SK-N-SH (cell line): ENCODE measurements at regions not wholly inside any gene's neighbourhood (a gene's known extent, or its start where the extent isn't known, plus 50 kb on each side); places are given as distances from the start of the nearest gene placed in this dataset.

Experiments used
- CTCF ChIA-PET: fragments of 300-600, 350-600 bp; formaldehyde crosslinking; extraction: SDS; loops from one replicate; lab custom pipeline; 2021; lab: Yijun Ruan, JAX
- POLR2A ChIA-PET: fragments of 350-600 bp; sonication (Branson Sonifier 250); formaldehyde crosslinking; extraction: SDS; loops from one replicate; lab custom pipeline; 2020; ENCODE audit warnings: antibody characterized with exemption, inconsistent platforms; lab: Yijun Ruan, JAX
- DNase-seq: peaks from one replicate; pipeline ENCODE4 v3.0.0; 2012
- H2AFZ ChIP-seq: fragments of 200-600 bp; sonication (generic); 2 replicates; pipeline ENCODE4 v1.8.1; 2016; ENCODE audit warnings: antibody characterized with exemption, mild to moderate bottlenecking, low read depth
- H3F3A ChIP-seq: fragments of 200-600 bp; sonication (generic); replicated peaks from 2 replicates; pipeline ENCODE3; 2016; ENCODE audit warnings: antibody characterized with exemption, mild to moderate bottlenecking; ENCODE audit not compliant: insufficient read depth
- H3K27ac ChIP-seq, 2 experiments: fragments of 200-500 bp in 1 of 2; fragments of 200-600 bp in 1 of 2; sonication (Bioruptor generic) in 1 of 2; sonication (generic), shearing (Covaris generic) in 1 of 2; 2 replicates each; pipeline versions ENCODE4 v1.5.1 to v1.6.1; 2014 to 2016; ENCODE audit warnings: low read depth in 2 of 2, inconsistent platforms in 1 of 2, low read length in 1 of 2, mild to moderate bottlenecking in 1 of 2, mixed read lengths in 1 of 2
- H3K27me3 ChIP-seq: fragments of 200-600 bp; sonication (generic), shearing (Covaris generic); 2 replicates; pipeline ENCODE4 v1.6.1; 2016; ENCODE audit warnings: mixed run types; ENCODE audit not compliant: insufficient read depth
- H3K36me3 ChIP-seq, 2 experiments: fragments of 200-500 bp in 1 of 2; fragments of 200-600 bp in 1 of 2; sonication (Bioruptor generic) in 1 of 2; sonication (generic) in 1 of 2; replicated peaks in 1 of 2; 2 replicates each; pipeline versions ENCODE3 to v1.5.1; 2014 to 2016; ENCODE audit warnings: low read length in 1 of 2, mild to moderate bottlenecking in 1 of 2; ENCODE audit not compliant: insufficient read depth in 2 of 2, control insufficient read depth in 1 of 2
- H3K4me1 ChIP-seq, 2 experiments: fragments of 200-500 bp in 1 of 2; fragments of 200-600 bp in 1 of 2; sonication (Bioruptor generic) in 1 of 2; sonication (generic), shearing (Covaris generic) in 1 of 2; 2 replicates each; pipeline versions ENCODE4 v1.5.1 to v1.6.1; 2014 to 2016; ENCODE audit warnings: low read depth in 1 of 2, low read length in 1 of 2, mixed run types in 1 of 2; ENCODE audit not compliant: insufficient read depth in 2 of 2, control insufficient read depth in 1 of 2
- H3K4me2 ChIP-seq: fragments of 200-600 bp; sonication (generic), shearing (Covaris generic); 2 replicates; pipeline ENCODE4 v1.6.1; 2017; ENCODE audit warnings: mixed run types
- H3K4me3 ChIP-seq, 2 experiments: fragments of 200-500 bp in 1 of 2; fragments of 200-600 bp in 1 of 2; sonication (Bioruptor generic) in 1 of 2; sonication (generic), shearing (Covaris generic) in 1 of 2; 2 replicates each; pipeline versions ENCODE4 v1.5.1 to v1.8.1; 2014 to 2016; ENCODE audit warnings: low read depth in 2 of 2, inconsistent platforms in 1 of 2, low read length in 1 of 2, mild to moderate bottlenecking in 1 of 2, mixed read lengths in 1 of 2, moderate library complexity in 1 of 2
- H3K79me2 ChIP-seq: fragments of 200-600 bp; sonication (generic); 2 replicates; pipeline ENCODE4 v1.8.1; 2017; ENCODE audit warnings: mild to moderate bottlenecking; ENCODE audit not compliant: insufficient read depth
- H3K9ac ChIP-seq: fragments of 200-600 bp; sonication (generic); 2 replicates; pipeline ENCODE4 v1.6.1; 2017; ENCODE audit warnings: mixed run types
- H3K9me2 ChIP-seq: fragments of 200-600 bp; sonication (generic); 2 replicates; pipeline ENCODE4 v1.6.1; 2017; ENCODE audit warnings: mixed run types
- H3K9me3 ChIP-seq: fragments of 200-600 bp; sonication (generic); 2 replicates; pipeline ENCODE4 v1.6.1; 2017; ENCODE audit warnings: mixed run types, mild to moderate bottlenecking, moderate library complexity
- H4K20me1 ChIP-seq: fragments of 200-600 bp; sonication (generic); 2 replicates; pipeline ENCODE4 v1.6.1; 2017; ENCODE audit warnings: mild to moderate bottlenecking, mixed run types; ENCODE audit not compliant: insufficient read depth
- ELF1 ChIP-seq: IDR thresholded peaks from 2 replicates; pipeline ENCODE4 v1.4.0; 2012
- FOXJ3 ChIP-seq: sonication (generic); formaldehyde crosslinking; IDR thresholded peaks from 2 replicates; pipeline ENCODE4 v1.5.1; 2020; ENCODE audit warnings: mild to moderate bottlenecking, missing genetic modification reagents
- FOXM1 ChIP-seq: IDR thresholded peaks from 2 replicates; pipeline ENCODE4 v1.4.0; 2012; ENCODE audit warnings: low read depth, mild to moderate bottlenecking
- GABPA ChIP-seq: IDR thresholded peaks from 2 replicates; pipeline ENCODE4 v1.4.0; 2012; ENCODE audit warnings: low read depth, mild to moderate bottlenecking
- GATA2 ChIP-seq: sonication (generic); formaldehyde crosslinking; IDR thresholded peaks from 2 replicates; pipeline ENCODE4 v1.5.0; 2020; ENCODE audit warnings: mild to moderate bottlenecking, missing genetic modification reagents
- JUND ChIP-seq: IDR thresholded peaks from 2 replicates; pipeline ENCODE4 v1.4.0; 2012
- MXI1 ChIP-seq: IDR thresholded peaks from 2 replicates; pipeline ENCODE4 v1.6.1; 2012; ENCODE audit warnings: mild to moderate bottlenecking, low read depth, low read length, improper control_type of control experiment
- NFIC ChIP-seq: IDR thresholded peaks from 2 replicates; pipeline ENCODE4 v1.4.0; 2012; ENCODE audit warnings: borderline replicate concordance
- POLR2AphosphoS5 ChIP-seq: IDR thresholded peaks from 2 replicates; pipeline ENCODE4 v1.6.1; 2012; ENCODE audit warnings: low read depth, low read length
- RCOR1 ChIP-seq: fragments of 150-350 bp; IDR thresholded peaks from 2 replicates; pipeline ENCODE4 v1.6.1; 2017; ENCODE audit warnings: antibody characterized with exemption, low read length
- RFX5 ChIP-seq: IDR thresholded peaks from 2 replicates; pipeline ENCODE4 v1.6.1; 2012; ENCODE audit warnings: mild to moderate bottlenecking, improper control_type of control experiment, low read length
- RXRA ChIP-seq: IDR thresholded peaks from 2 replicates; pipeline ENCODE4 v1.4.0; 2012; ENCODE audit warnings: low read depth, mild to moderate bottlenecking, borderline replicate concordance
- SIN3A ChIP-seq: IDR thresholded peaks from 2 replicates; pipeline ENCODE4 v1.6.1; 2012; ENCODE audit warnings: low read depth, mild to moderate bottlenecking, low read length, moderate library complexity, borderline replicate concordance
- SMC3 ChIP-seq: IDR thresholded peaks from 2 replicates; pipeline ENCODE4 v1.6.1; 2012; ENCODE audit warnings: low read depth, low read length, improper control_type of control experiment
- TCF12 ChIP-seq: IDR thresholded peaks from 2 replicates; pipeline ENCODE4 v1.4.0; 2012
- TEAD4 ChIP-seq: IDR thresholded peaks from 2 replicates; pipeline ENCODE4 v1.4.0; 2012; ENCODE audit warnings: mild to moderate bottlenecking, borderline replicate concordance; ENCODE audit not compliant: insufficient read depth
- YY1 ChIP-seq: IDR thresholded peaks from 2 replicates; pipeline ENCODE4 v1.4.0; 2012; ENCODE audit warnings: low read depth, mild to moderate bottlenecking
- WGBS: methylation state at CpG from one replicate; pipeline ENCODE4 v1.1.6; 2017; ENCODE audit warnings: low lambda C conversion rate; 5-methylcytosine and 5-hydroxymethylcytosine counted together
- TF ChIP-seq, protein P1 (sequence below): fragments of 150-350 bp; IDR thresholded peaks from 2 replicates; pipeline ENCODE4 v1.6.1; 2016; ENCODE audit warnings: mild to moderate bottlenecking, low read depth, low read length
- TF ChIP-seq, protein P2 (sequence below): IDR thresholded peaks from 2 replicates; pipeline ENCODE4 v1.4.0; 2012; ENCODE audit warnings: low read depth, borderline replicate concordance
- TF ChIP-seq, protein P3 (sequence below): IDR thresholded peaks from 2 replicates; pipeline ENCODE4; 2012
- TF ChIP-seq, protein P4 (sequence below): fragments of 200-600 bp; sonication (generic); IDR thresholded peaks from 2 replicates; pipeline ENCODE4 v1.6.1; 2017; ENCODE audit warnings: antibody characterized with exemption, mild to moderate bottlenecking, moderate library complexity
- TF ChIP-seq, protein P5 (sequence below): IDR thresholded peaks from 2 replicates; pipeline ENCODE4 v1.6.1; 2012; ENCODE audit warnings: mild to moderate bottlenecking, low read depth, low read length, moderate library complexity

DNA sequence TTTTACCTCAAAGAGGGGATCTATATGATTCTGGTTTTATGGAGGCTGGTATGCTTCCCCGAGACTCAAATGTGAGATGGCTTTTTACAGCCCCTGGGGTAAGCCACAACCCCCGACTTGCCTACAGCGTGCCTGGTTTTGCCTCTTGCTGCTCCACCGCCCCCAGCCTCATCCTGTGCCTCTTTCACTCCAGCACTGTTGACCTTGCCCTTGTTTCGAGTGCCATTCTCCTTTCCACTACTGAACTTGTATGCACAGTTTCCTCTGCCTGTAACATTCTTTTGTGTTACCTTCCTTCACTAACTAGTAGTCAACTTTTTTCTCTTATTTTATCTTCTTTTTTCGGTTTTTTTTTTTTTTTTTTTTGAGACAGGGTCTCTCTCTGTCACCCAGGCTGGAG, 219.0 kb upstream of the ZBED5 start:
- H3K27me3 ChIP-seq: no peaks in the 10 kb centered on the region; the same call in 1 of the 2 replicates
- no peaks in the 10 kb centered on the region for H3K36me3 ChIP-seq
- no peaks in the 10 kb centered on the region for H3K79me2 ChIP-seq
- DNase-seq: no peak
- no peak overlapping the region for H3K9ac ChIP-seq
- no peaks in the 10 kb centered on the region for H3F3A ChIP-seq
- H3K9me2 ChIP-seq: no peaks in the 10 kb centered on the region
- no peak overlapping the region for H3K4me2 ChIP-seq
- no peak overlapping the region for H3K27ac ChIP-seq
- H3K4me3 ChIP-seq: no peak overlapping the region
- WGBS: 36% methylated on average over 6 of the region's 6 CpGs
- H2AFZ ChIP-seq: no peak overlapping the region
- TF ChIP-seq SMC3 (no peak), ELF1 (no peak), NFIC (no peak), SIN3A (no peak), GABPA (no peak), POLR2AphosphoS5 (no peak), RCOR1 (no peak), TCF12 (no peak), RXRA (no peak), YY1 (no peak), MXI1 (no peak), TEAD4 (no peak), GATA2 (CRISPR knock-in tag) (no peak)
- TF ChIP-seq, protein P1, sequence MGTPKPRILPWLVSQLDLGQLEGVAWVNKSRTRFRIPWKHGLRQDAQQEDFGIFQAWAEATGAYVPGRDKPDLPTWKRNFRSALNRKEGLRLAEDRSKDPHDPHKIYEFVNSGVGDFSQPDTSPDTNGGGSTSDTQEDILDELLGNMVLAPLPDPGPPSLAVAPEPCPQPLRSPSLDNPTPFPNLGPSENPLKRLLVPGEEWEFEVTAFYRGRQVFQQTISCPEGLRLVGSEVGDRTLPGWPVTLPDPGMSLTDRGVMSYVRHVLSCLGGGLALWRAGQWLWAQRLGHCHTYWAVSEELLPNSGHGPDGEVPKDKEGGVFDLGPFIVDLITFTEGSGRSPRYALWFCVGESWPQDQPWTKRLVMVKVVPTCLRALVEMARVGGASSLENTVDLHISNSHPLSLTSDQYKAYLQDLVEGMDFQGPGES: no peak
- TF ChIP-seq, protein P2, sequence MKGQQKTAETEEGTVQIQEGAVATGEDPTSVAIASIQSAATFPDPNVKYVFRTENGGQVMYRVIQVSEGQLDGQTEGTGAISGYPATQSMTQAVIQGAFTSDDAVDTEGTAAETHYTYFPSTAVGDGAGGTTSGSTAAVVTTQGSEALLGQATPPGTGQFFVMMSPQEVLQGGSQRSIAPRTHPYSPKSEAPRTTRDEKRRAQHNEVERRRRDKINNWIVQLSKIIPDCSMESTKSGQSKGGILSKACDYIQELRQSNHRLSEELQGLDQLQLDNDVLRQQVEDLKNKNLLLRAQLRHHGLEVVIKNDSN: no peak
- TF ChIP-seq, protein P3, sequence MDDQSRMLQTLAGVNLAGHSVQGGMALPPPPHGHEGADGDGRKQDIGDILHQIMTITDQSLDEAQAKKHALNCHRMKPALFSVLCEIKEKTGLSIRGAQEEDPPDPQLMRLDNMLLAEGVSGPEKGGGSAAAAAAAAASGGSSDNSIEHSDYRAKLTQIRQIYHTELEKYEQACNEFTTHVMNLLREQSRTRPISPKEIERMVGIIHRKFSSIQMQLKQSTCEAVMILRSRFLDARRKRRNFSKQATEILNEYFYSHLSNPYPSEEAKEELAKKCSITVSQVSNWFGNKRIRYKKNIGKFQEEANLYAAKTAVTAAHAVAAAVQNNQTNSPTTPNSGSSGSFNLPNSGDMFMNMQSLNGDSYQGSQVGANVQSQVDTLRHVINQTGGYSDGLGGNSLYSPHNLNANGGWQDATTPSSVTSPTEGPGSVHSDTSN: no peak
- ChIA-PET CTCF (no interaction called here), POLR2A (no interaction called here)
- no peaks in the 10 kb centered on the region for H4K20me1 ChIP-seq
- H3K9me3 ChIP-seq: no peaks in the 10 kb centered on the region
- H3K4me1 ChIP-seq: no peaks in the 10 kb centered on the region

DNA sequence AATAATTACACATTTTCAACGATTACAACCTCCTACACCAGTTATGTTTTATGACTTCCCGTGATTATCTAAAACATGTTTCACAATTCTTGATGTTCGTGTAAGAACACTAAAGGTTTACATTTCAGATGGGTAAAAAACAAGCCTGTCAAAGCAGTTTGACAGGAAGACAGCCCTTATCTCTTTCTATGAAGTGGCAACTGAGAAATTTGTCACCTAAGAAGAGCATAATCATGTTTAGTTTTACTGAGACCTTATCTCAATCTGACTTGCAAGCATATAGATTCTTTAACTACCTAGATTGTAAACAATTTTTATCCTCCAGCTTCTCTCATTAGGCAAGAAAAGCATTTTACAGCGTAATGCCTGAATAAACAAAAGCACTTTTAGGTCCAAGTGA, 218.4 kb upstream of the ZBED5 start:
- H3K9ac ChIP-seq: no peak overlapping the region
- POLR2A ChIA-PET: no interaction called here
- 38% methylated on average over 4 of the region's 4 CpGs for WGBS
- TF ChIP-seq JUND (no peak), FOXJ3 (CRISPR knock-in tag) (no peak), RXRA (no peak), FOXM1 (no peak), RFX5 (no peak), GATA2 (CRISPR knock-in tag) (no peak)
- TF ChIP-seq, protein P2: no peak
- TF ChIP-seq, protein P4, sequence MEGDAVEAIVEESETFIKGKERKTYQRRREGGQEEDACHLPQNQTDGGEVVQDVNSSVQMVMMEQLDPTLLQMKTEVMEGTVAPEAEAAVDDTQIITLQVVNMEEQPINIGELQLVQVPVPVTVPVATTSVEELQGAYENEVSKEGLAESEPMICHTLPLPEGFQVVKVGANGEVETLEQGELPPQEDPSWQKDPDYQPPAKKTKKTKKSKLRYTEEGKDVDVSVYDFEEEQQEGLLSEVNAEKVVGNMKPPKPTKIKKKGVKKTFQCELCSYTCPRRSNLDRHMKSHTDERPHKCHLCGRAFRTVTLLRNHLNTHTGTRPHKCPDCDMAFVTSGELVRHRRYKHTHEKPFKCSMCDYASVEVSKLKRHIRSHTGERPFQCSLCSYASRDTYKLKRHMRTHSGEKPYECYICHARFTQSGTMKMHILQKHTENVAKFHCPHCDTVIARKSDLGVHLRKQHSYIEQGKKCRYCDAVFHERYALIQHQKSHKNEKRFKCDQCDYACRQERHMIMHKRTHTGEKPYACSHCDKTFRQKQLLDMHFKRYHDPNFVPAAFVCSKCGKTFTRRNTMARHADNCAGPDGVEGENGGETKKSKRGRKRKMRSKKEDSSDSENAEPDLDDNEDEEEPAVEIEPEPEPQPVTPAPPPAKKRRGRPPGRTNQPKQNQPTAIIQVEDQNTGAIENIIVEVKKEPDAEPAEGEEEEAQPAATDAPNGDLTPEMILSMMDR: no peak
- TF ChIP-seq, protein P5, sequence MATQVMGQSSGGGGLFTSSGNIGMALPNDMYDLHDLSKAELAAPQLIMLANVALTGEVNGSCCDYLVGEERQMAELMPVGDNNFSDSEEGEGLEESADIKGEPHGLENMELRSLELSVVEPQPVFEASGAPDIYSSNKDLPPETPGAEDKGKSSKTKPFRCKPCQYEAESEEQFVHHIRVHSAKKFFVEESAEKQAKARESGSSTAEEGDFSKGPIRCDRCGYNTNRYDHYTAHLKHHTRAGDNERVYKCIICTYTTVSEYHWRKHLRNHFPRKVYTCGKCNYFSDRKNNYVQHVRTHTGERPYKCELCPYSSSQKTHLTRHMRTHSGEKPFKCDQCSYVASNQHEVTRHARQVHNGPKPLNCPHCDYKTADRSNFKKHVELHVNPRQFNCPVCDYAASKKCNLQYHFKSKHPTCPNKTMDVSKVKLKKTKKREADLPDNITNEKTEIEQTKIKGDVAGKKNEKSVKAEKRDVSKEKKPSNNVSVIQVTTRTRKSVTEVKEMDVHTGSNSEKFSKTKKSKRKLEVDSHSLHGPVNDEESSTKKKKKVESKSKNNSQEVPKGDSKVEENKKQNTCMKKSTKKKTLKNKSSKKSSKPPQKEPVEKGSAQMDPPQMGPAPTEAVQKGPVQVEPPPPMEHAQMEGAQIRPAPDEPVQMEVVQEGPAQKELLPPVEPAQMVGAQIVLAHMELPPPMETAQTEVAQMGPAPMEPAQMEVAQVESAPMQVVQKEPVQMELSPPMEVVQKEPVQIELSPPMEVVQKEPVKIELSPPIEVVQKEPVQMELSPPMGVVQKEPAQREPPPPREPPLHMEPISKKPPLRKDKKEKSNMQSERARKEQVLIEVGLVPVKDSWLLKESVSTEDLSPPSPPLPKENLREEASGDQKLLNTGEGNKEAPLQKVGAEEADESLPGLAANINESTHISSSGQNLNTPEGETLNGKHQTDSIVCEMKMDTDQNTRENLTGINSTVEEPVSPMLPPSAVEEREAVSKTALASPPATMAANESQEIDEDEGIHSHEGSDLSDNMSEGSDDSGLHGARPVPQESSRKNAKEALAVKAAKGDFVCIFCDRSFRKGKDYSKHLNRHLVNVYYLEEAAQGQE: no peak

More for the DNA sequence above, 218.4 kb upstream of the ZBED5 start:
- CTCF ChIA-PET: interaction anchor here (0.6 kb wide), 1 partner anchor 9 kb away, joined by 3 read pairs; no protein-coding TSS in a partner anchor
- no peaks in the 10 kb centered on the region for H3K79me2 ChIP-seq
- no peaks in the 10 kb centered on the region for H3K4me1 ChIP-seq
- no peaks in the 10 kb centered on the region; the same call in 1 of the 2 replicates for H3K27me3 ChIP-seq
- H3K27ac ChIP-seq: no peak overlapping the region
- H3K4me3 ChIP-seq: no peak overlapping the region
- no peaks in the 10 kb centered on the region for H3K9me2 ChIP-seq
- no peaks in the 10 kb centered on the region for H3K36me3 ChIP-seq
- no peak overlapping the region for H2AFZ ChIP-seq
- no peaks in the 10 kb centered on the region for H3K9me3 ChIP-seq
- no peaks in the 10 kb centered on the region for H4K20me1 ChIP-seq
- no peak overlapping the region for H3K4me2 ChIP-seq
- no peaks in the 10 kb centered on the region for H3F3A ChIP-seq
- no peak for DNase-seq
